DND-41 (cell line): ENCODE measurements at regions not wholly inside any gene's neighbourhood (a gene's known extent, or its start where the extent isn't known, plus 50 kb on each side); places are given as distances from the start of the nearest gene placed in this dataset.
A peak's percentile ranks its signal among the peaks of the same experiment; 100 is the strongest.

Source experiments
- ATAC-seq: fragments of 200-7000 bp; cut with Tn5 transposase; 3 replicates; pipeline ENCODE4 v1.9.1; 2021; ENCODE audit warnings: low read depth; ENCODE audit not compliant: insufficient read depth
- DNase-seq: peaks from one replicate; pipeline ENCODE4 v3.0.0-alpha.2; 2020
- H2AFZ ChIP-seq: 2 replicates; pipeline ENCODE4 v1.6.0; 2012; ENCODE audit warnings: low read depth, low read length
- H3K27ac ChIP-seq: 2 replicates; pipeline ENCODE4 v1.5.1; 2012; ENCODE audit warnings: low read length, inconsistent platforms
- H3K27me3 ChIP-seq: fragments of 200-600 bp; sonication (generic); 2 replicates; pipeline ENCODE4 v1.6.0; 2012; ENCODE audit warnings: low read length, mild to moderate bottlenecking, inconsistent platforms; ENCODE audit not compliant: insufficient read depth, poor library complexity
- H3K36me3 ChIP-seq: 2 replicates; pipeline ENCODE4 v1.5.1; 2012; ENCODE audit warnings: low read length, inconsistent platforms; ENCODE audit not compliant: insufficient read depth
- H3K4me1 ChIP-seq: 2 replicates; pipeline ENCODE4 v1.5.1; 2012; ENCODE audit warnings: mild to moderate bottlenecking, low read length; ENCODE audit not compliant: insufficient read depth
- H3K4me2 ChIP-seq: 2 replicates; pipeline ENCODE4 v1.6.0; 2012; ENCODE audit warnings: mild to moderate bottlenecking, moderate library complexity, low read length, inconsistent platforms; ENCODE audit not compliant: insufficient read depth
- H3K4me3 ChIP-seq, 2 experiments: fragments of 200-600 bp in 1 of 2; shearing (Covaris generic) in 1 of 2; 2 replicates each; pipeline ENCODE4 v1.5.1; 2012 to 2016; ENCODE audit warnings: inconsistent platforms in 2 of 2, low read length in 2 of 2, mild to moderate bottlenecking in 2 of 2, low read depth in 1 of 2, moderate library complexity in 1 of 2
- H3K79me2 ChIP-seq: 2 replicates; pipeline ENCODE4 v1.6.0; 2012; ENCODE audit warnings: low read length, inconsistent platforms; ENCODE audit not compliant: insufficient read depth
- H3K9ac ChIP-seq: 2 replicates; pipeline ENCODE4 v1.6.0; 2012; ENCODE audit warnings: low read depth, mild to moderate bottlenecking, inconsistent platforms, low read length, moderate library complexity
- H3K9me3 ChIP-seq: 2 replicates; pipeline ENCODE4 v1.5.1; 2012; ENCODE audit warnings: low read length, moderate library complexity, mild to moderate bottlenecking, inconsistent platforms; ENCODE audit not compliant: insufficient read depth, severe bottlenecking
- H4K20me1 ChIP-seq: 2 replicates; pipeline ENCODE4 v1.6.0; 2012; ENCODE audit warnings: low read length; ENCODE audit not compliant: insufficient read depth
- CTCF ChIP-seq: IDR thresholded peaks from 2 replicates; pipeline ENCODE4 v1.5.1; 2012; ENCODE audit warnings: borderline replicate concordance, low read length, moderate library complexity, mild to moderate bottlenecking; ENCODE audit not compliant: poor library complexity, severe bottlenecking; ENCODE audit errors: extremely low read depth
- EZH2 ChIP-seq: IDR thresholded peaks from 3 replicates; pipeline ENCODE4 v1.6.1; 2012; ENCODE audit warnings: borderline replicate concordance, low read depth, mild to moderate bottlenecking, moderate library complexity, low read length, inconsistent platforms; ENCODE audit not compliant: severe bottlenecking

- H3K9ac ChIP-seq: no peak overlapping the region
- H3K4me1 ChIP-seq: 0 out of 2 replicates have a peak, but pooled peaks cover 4% of the 10 kb centered on the region
- DNase-seq (no peak), ATAC-seq (no peak)
- no peak for TF ChIP-seq EZH2
- no peak for TF ChIP-seq CTCF
- no peaks in the 10 kb centered on the region for H3K36me3 ChIP-seq
- no peak overlapping the region for H3K27ac ChIP-seq
- H3K4me2 ChIP-seq: no peak overlapping the region
- H3K27me3 ChIP-seq: no peaks in the 10 kb centered on the region
- no peak overlapping the region for H3K4me3 ChIP-seq
- H4K20me1 ChIP-seq: no peaks in the 10 kb centered on the region; the same call in 1 of the 2 replicates
- H3K79me2 ChIP-seq: no peaks in the 10 kb centered on the region
- H3K9me3 ChIP-seq: no peaks in the 10 kb centered on the region
- H2AFZ ChIP-seq: no peak overlapping the region
These were observed 133.9 kb downstream of the SPTSSA start for GRCh38 chr14:34328178-34328577.

DNA sequence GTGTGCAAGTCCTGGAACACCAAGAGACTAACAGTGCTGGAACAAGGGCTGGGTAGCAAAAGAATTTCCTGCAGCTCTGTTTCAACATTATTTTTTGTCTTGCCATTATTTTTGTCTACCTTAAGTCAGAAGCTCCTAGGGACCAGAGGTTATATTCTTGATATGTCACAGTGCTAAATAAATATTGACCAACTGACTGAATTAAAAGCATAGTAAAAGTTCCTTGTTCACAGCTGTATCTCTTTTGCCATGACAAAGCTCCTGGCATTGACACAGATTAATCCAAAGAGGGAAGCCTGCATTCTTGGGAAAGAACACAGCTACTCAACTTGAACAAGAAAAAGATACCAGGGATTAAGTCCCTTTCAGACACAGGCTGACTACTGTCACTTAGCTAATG lies 136.5 kb downstream of the SPTSSA start:
- Histone ChIP-seq H3K4me2 (no peak overlapping the region), H3K9me3 (no peaks in the 10 kb centered on the region), H3K4me1 (no peaks in the 10 kb centered on the region), H3K27me3 (no peaks in the 10 kb centered on the region), H3K27ac (no peak overlapping the region), H2AFZ (no peak overlapping the region), H3K36me3 (no peaks in the 10 kb centered on the region), H3K9ac (no peak overlapping the region), H4K20me1 (no peaks in the 10 kb centered on the region; the same call in 1 of the 2 replicates), H3K4me3 (no peak overlapping the region), H3K79me2 (no peaks in the 10 kb centered on the region)
- no peak for TF ChIP-seq CTCF
- no peak for TF ChIP-seq EZH2
- no peak for ATAC-seq
- no peak for DNase-seq

DNA sequence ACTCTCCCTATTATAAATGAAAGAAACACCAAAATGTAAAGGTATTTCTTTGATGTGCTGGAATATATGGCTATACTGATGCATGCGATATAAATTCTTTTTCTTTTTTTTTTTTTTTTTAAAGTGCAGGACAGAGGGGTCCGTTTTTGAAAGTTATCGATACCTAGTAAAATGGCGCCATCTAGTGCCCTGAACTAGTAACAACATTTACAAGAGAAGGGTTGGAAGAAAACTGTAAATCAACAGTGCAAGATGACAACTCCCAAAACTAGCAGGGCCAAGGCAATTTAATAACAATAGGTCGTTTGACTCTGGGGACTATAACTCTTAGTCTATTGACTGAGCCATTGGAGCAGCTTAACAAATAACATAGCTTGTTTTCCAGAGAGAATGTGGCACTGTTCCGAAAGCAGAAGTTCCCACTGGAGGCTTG lies 137.7 kb downstream of the SPTSSA start:
- no peak overlapping the region for H3K9ac ChIP-seq
- no peaks in the 10 kb centered on the region for H3K79me2 ChIP-seq
- no peaks in the 10 kb centered on the region; the same call in 1 of the 2 replicates for H4K20me1 ChIP-seq
- H3K9me3 ChIP-seq: no peaks in the 10 kb centered on the region
- no peaks in the 10 kb centered on the region for H3K4me1 ChIP-seq
- H3K4me2 ChIP-seq: no peak overlapping the region
- H3K27ac ChIP-seq: no peak overlapping the region
- H3K27me3 ChIP-seq: peaks cover 7% of the 10 kb centered on the region
- ATAC-seq (no peak), DNase-seq (peak; percentile 29)
- no peak overlapping the region for H3K4me3 ChIP-seq
- no peaks in the 10 kb centered on the region for H3K36me3 ChIP-seq
- H2AFZ ChIP-seq: no peak overlapping the region
- TF ChIP-seq EZH2 (no peak), CTCF (peak; percentile 76)

DNA sequence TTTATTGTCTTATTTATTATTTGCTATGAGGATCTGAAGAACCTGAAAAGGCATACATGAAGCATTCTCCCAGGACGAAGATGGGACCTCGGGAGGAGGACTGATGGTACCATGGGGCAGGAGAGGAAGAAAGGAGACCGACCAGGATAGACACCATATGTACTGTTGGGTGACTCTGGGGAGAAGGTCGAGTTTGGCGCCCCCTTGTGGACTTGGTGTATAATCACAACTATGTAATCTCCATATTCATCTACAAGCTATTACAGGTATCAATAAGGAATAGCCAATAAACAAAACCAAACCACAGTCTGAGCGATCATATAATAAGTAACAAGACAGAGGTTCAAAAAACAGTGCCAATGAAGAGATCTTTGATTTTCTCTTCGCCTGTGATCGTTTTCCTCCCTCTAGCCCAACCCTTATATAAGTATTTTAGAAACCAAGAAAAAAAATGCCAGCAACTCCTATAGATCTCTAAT lies 139.1 kb downstream of the SPTSSA start:
- H3K9ac ChIP-seq: no peak overlapping the region

More for the DNA sequence above, 139.1 kb downstream of the SPTSSA start:
- no peaks in the 10 kb centered on the region for H3K36me3 ChIP-seq
- H3K27me3 ChIP-seq: peaks cover 7% of the 10 kb centered on the region
- no peaks in the 10 kb centered on the region for H3K9me3 ChIP-seq
- H3K79me2 ChIP-seq: no peaks in the 10 kb centered on the region
- no peaks in the 10 kb centered on the region; the same call in 1 of the 2 replicates for H4K20me1 ChIP-seq
- H3K4me2 ChIP-seq: no peak overlapping the region
- H2AFZ ChIP-seq: no peak overlapping the region
- peak; percentile 83 for TF ChIP-seq CTCF
- TF ChIP-seq EZH2: no peak
- DNase-seq (peak; percentile 68), ATAC-seq (peak; percentile 85)
- H3K4me1 ChIP-seq: no peaks in the 10 kb centered on the region
- no peak overlapping the region for H3K4me3 ChIP-seq
- H3K27ac ChIP-seq: no peak overlapping the region
